ENCODE measurements at regions not wholly inside any gene's neighbourhood (a gene's known extent, or its start where the extent isn't known, plus 50 kb on each side); places are given as distances from the start of the nearest gene placed in this dataset.

DNA sequence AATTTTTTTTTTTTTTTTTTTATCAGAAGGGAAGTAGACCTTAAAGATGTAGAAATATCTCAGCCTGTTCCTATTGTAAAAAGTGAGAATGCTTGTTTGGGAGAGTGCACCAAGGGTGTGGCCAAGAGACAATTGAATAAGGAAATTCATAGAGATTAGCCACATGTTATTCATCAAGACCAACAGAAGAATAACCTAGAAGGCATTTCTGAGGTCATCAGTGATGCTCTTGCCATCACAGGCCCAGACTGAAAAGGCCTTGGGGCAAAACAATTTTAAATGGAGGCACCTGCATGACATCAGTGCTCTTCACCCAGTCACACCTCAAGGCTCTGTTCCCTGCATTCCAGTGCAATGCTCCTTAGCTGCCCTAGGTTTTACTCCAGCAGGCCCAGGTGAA is 2043.3 kb upstream of the PIK3C3 start:
- Histone ChIP-seq H3K4me3 (ENCODE audit: low read length in 2 of 2) (no peak overlapping the region), H3K36me3 (ENCODE audit: control insufficient read depth in 2 of 2, insufficient read depth in 2 of 2, low read length in 2 of 2) (no peaks in the 10 kb centered on the region), H3K27ac (ENCODE audit: low read depth in 2 of 2, low read length in 2 of 2) (no peak overlapping the region), H3K27me3 (ENCODE audit: control insufficient read depth in 2 of 2, insufficient read depth in 2 of 2, low read length in 2 of 2) (no peaks in the 10 kb centered on the region), H3K9me3 (ENCODE audit: control insufficient read depth in 2 of 2, low read length in 2 of 2) (peaks cover 0 to 2% of the 10 kb centered on the region in 2 donors), H3K9ac (ENCODE audit: low read depth in 1 of 2, low read length in 2 of 2) (no peak overlapping the region), H3K4me1 (ENCODE audit: control insufficient read depth in 2 of 2, insufficient read depth in 2 of 2, low read length in 2 of 2) (no peaks in the 10 kb centered on the region)

DNA sequence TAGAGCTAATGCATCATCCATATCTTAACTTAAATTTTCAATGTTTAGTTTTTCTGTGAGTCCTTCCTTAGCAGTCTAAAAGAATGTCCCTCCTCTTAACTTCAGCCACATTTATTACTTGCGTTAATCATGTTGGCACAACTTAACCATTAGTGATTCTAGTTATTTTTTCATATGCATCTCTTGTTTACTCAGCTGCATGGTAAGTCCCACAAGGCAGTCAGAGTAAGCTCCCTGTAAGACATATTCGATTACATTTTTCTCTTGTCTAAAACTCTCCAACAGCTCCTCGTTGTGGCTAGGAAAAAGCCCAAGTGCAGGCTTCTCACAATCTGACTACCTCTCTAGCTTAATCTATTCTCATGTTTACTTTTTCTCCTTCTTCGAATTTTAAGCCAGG is 2045.3 kb upstream of the PIK3C3 start:
- Histone ChIP-seq H3K27me3 (ENCODE audit: control insufficient read depth in 2 of 2, insufficient read depth in 2 of 2, low read length in 2 of 2) (no peaks in the 10 kb centered on the region), H3K9me3 (ENCODE audit: control insufficient read depth in 2 of 2, low read length in 2 of 2) (peaks cover 0 to 2% of the 10 kb centered on the region in 2 donors), H3K4me1 (ENCODE audit: control insufficient read depth in 2 of 2, insufficient read depth in 2 of 2, low read length in 2 of 2) (no peaks in the 10 kb centered on the region), H3K27ac (ENCODE audit: low read depth in 2 of 2, low read length in 2 of 2) (no peak overlapping the region), H3K36me3 (ENCODE audit: control insufficient read depth in 2 of 2, insufficient read depth in 2 of 2, low read length in 2 of 2) (no peaks in the 10 kb centered on the region), H3K4me3 (ENCODE audit: low read length in 2 of 2) (no peak overlapping the region), H3K9ac (ENCODE audit: low read depth in 1 of 2, low read length in 2 of 2) (no peak overlapping the region)

DNA sequence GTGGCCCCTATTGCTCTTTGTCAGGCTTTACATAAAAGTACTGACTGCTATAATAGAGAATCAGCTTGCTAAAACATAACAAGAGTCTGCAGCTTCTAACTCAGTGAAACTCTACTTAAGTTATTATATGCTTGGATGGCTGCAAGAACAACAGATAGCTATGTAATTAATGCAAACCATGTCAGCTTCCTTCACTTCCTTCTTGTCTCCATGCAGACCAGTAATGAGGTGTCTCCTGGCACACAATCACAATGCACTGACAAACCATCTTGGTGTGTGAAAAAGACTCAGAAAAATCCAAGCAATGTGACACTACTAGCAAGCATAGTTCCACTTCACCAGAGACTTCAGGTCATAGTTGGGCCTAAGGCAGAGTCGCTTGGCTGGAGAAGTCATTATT is 2068.9 kb upstream of the PIK3C3 start:
- Histone ChIP-seq H3K27ac (ENCODE audit: low read depth in 2 of 2, low read length in 2 of 2) (no peak overlapping the region), H3K9ac (ENCODE audit: low read depth in 1 of 2, low read length in 2 of 2) (no peak overlapping the region)

DNA sequence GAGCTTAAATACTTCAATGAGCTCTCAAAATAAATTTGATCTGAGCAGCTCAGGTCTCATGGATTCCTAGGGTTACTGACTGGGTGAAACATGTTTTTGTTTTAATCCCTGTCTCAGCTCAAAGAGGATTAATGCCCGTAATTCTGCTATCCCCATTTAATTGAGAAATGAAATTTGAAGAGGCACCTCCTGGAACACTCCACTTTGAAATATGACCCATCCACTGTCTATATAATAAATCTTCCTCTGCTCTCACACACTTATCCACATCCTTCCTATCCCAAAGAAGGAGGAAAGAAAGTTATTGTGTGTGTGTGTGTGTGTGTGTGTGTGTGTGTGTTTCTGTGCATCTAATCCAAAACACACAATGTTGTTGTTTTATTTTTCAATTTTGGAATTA is 2082.4 kb upstream of the PIK3C3 start:
- Histone ChIP-seq H3K4me3 (ENCODE audit: low read length in 2 of 2) (no peak overlapping the region), H3K36me3 (ENCODE audit: control insufficient read depth in 2 of 2, insufficient read depth in 2 of 2, low read length in 2 of 2) (no peaks in the 10 kb centered on the region), H3K27ac (ENCODE audit: low read depth in 2 of 2, low read length in 2 of 2) (no peak overlapping the region), H3K9me3 (ENCODE audit: control insufficient read depth in 2 of 2, low read length in 2 of 2) (no peaks in the 10 kb centered on the region), H3K4me1 (ENCODE audit: control insufficient read depth in 2 of 2, insufficient read depth in 2 of 2, low read length in 2 of 2) (no peaks in the 10 kb centered on the region), H3K27me3 (ENCODE audit: control insufficient read depth in 2 of 2, insufficient read depth in 2 of 2, low read length in 2 of 2) (no peaks in the 10 kb centered on the region), H3K9ac (ENCODE audit: low read depth in 1 of 2, low read length in 2 of 2) (no peak overlapping the region)

More for the DNA sequence above, 2068.9 kb upstream of the PIK3C3 start:
- H3K9me3 ChIP-seq (ENCODE audit: control insufficient read depth in 2 of 2, low read length in 2 of 2) = no peaks in the 10 kb centered on the region
- H3K4me3 ChIP-seq (ENCODE audit: low read length in 2 of 2) = no peak overlapping the region
- H3K4me1 ChIP-seq (ENCODE audit: control insufficient read depth in 2 of 2, insufficient read depth in 2 of 2, low read length in 2 of 2) = no peaks in the 10 kb centered on the region
- no peaks in the 10 kb centered on the region for H3K36me3 ChIP-seq (ENCODE audit: control insufficient read depth in 2 of 2, insufficient read depth in 2 of 2, low read length in 2 of 2)
- H3K27me3 ChIP-seq (ENCODE audit: control insufficient read depth in 2 of 2, insufficient read depth in 2 of 2, low read length in 2 of 2) = no peaks in the 10 kb centered on the region

- Histone ChIP-seq H3K27ac (ENCODE audit: low read depth in 2 of 2, low read length in 2 of 2) (no peak overlapping the region), H3K4me1 (ENCODE audit: control insufficient read depth in 2 of 2, insufficient read depth in 2 of 2, low read length in 2 of 2) (no peaks in the 10 kb centered on the region), H3K27me3 (ENCODE audit: control insufficient read depth in 2 of 2, insufficient read depth in 2 of 2, low read length in 2 of 2) (no peaks in the 10 kb centered on the region), H3K9me3 (ENCODE audit: control insufficient read depth in 2 of 2, low read length in 2 of 2) (no peaks in the 10 kb centered on the region), H3K36me3 (ENCODE audit: control insufficient read depth in 2 of 2, insufficient read depth in 2 of 2, low read length in 2 of 2) (no peaks in the 10 kb centered on the region), H3K9ac (ENCODE audit: low read depth in 1 of 2, low read length in 2 of 2) (no peak overlapping the region), H3K4me3 (ENCODE audit: low read length in 2 of 2) (no peak overlapping the region)
Observed at GRCh38 chr18:39871961-39872360, 2083.1 kb upstream of the PIK3C3 start.

DNA sequence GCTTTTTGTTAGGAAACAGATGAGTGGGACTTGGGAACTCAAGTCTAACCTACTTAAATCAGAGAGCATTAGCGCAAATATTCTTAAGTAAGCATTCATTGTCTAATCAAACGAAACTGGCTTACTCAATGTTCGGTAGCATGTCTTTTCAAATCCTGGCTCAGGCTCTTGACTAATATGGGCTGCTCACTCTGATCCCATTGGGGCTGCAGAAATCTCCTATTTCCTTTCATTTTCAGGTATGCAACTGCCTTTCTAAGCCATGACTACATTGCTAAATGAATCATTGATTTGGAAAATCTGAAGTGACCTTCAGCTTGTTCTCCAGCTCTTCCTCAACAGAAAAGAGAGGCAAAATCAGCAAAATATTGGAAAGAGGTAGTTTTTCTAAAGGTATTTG is 2084.4 kb upstream of the PIK3C3 start:
- H3K9ac ChIP-seq (ENCODE audit: low read depth in 1 of 2, low read length in 2 of 2) = no peak overlapping the region
- H3K27me3 ChIP-seq (ENCODE audit: control insufficient read depth in 2 of 2, insufficient read depth in 2 of 2, low read length in 2 of 2) = no peaks in the 10 kb centered on the region
- no peaks in the 10 kb centered on the region for H3K4me1 ChIP-seq (ENCODE audit: control insufficient read depth in 2 of 2, insufficient read depth in 2 of 2, low read length in 2 of 2)

DNA sequence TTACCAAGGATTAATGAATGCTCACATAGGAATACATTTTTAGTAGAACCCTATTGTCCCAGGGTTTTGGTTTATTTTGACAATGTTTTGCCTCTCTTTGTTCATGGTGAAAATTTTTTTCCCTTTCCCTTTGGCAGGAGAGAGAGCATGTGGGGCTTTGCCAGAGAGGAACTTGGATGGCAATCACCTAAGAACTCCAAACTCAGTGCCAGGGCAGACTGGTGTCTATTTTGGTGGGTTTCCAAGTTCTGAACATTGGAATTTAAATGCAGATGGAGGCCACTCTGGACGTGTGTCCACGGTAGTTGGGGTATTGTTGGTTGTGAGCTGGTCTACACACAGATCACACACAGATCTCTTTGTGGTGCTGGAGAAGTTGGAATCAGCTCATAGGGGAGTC is 2091.1 kb upstream of the PIK3C3 start:
- H3K27me3 ChIP-seq (ENCODE audit: control insufficient read depth in 2 of 2, insufficient read depth in 2 of 2, low read length in 2 of 2) = no peaks in the 10 kb centered on the region
- H3K4me1 ChIP-seq (ENCODE audit: control insufficient read depth in 2 of 2, insufficient read depth in 2 of 2, low read length in 2 of 2) = no peaks in the 10 kb centered on the region
- H3K27ac ChIP-seq (ENCODE audit: low read depth in 2 of 2, low read length in 2 of 2) = no peak overlapping the region

More for the DNA sequence above, 2084.4 kb upstream of the PIK3C3 start:
- no peaks in the 10 kb centered on the region for H3K9me3 ChIP-seq (ENCODE audit: control insufficient read depth in 2 of 2, low read length in 2 of 2)
- H3K27ac ChIP-seq (ENCODE audit: low read depth in 2 of 2, low read length in 2 of 2) = no peak overlapping the region
- H3K4me3 ChIP-seq (ENCODE audit: low read length in 2 of 2) = no peak overlapping the region
- no peaks in the 10 kb centered on the region for H3K36me3 ChIP-seq (ENCODE audit: control insufficient read depth in 2 of 2, insufficient read depth in 2 of 2, low read length in 2 of 2)

GRCh38 chr18:39862341-39862740 is 2092.7 kb upstream of the PIK3C3 start:
- no peaks in the 10 kb centered on the region for H3K27me3 ChIP-seq (ENCODE audit: control insufficient read depth in 2 of 2, insufficient read depth in 2 of 2, low read length in 2 of 2)
- H3K9me3 ChIP-seq (ENCODE audit: control insufficient read depth in 2 of 2, low read length in 2 of 2) = no peaks in the 10 kb centered on the region
- no peaks in the 10 kb centered on the region for H3K4me1 ChIP-seq (ENCODE audit: control insufficient read depth in 2 of 2, insufficient read depth in 2 of 2, low read length in 2 of 2)
- no peak overlapping the region for H3K9ac ChIP-seq (ENCODE audit: low read depth in 1 of 2, low read length in 2 of 2)
- H3K36me3 ChIP-seq (ENCODE audit: control insufficient read depth in 2 of 2, insufficient read depth in 2 of 2, low read length in 2 of 2) = no peaks in the 10 kb centered on the region
- no peak overlapping the region for H3K4me3 ChIP-seq (ENCODE audit: low read length in 2 of 2)
- H3K27ac ChIP-seq (ENCODE audit: low read depth in 2 of 2, low read length in 2 of 2) = no peak overlapping the region

More for the DNA sequence above, 2091.1 kb upstream of the PIK3C3 start:
- Histone ChIP-seq H3K9me3 (ENCODE audit: control insufficient read depth in 2 of 2, low read length in 2 of 2) (no peaks in the 10 kb centered on the region), H3K36me3 (ENCODE audit: control insufficient read depth in 2 of 2, insufficient read depth in 2 of 2, low read length in 2 of 2) (no peaks in the 10 kb centered on the region), H3K9ac (ENCODE audit: low read depth in 1 of 2, low read length in 2 of 2) (no peak overlapping the region), H3K4me3 (ENCODE audit: low read length in 2 of 2) (no peak overlapping the region)

DNA sequence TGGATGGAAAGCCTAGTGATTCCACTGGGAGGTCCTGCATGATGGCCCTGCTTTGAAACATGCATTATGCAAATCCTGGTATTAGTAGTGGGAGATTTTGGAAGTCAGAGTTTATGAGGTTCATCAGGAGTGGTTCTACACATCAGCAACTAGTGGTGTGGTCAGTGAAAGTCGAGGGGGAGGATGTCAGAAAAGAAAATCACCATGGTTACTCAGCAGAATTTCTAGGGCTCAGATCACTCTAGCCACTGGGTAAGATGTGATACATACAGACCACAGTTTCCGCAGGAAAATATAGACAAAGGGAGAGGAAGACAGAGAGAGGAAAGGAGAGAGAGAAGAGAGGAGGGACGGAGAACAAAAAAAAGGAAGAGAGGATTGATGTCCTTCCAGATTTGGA is 2100.7 kb upstream of the PIK3C3 start:
- H3K27me3 ChIP-seq (ENCODE audit: control insufficient read depth in 2 of 2, insufficient read depth in 2 of 2, low read length in 2 of 2) = no peaks in the 10 kb centered on the region
- no peak overlapping the region for H3K9ac ChIP-seq (ENCODE audit: low read depth in 1 of 2, low read length in 2 of 2)
- no peak overlapping the region for H3K27ac ChIP-seq (ENCODE audit: low read depth in 2 of 2, low read length in 2 of 2)
- H3K4me3 ChIP-seq (ENCODE audit: low read length in 2 of 2) = no peak overlapping the region
- no peaks in the 10 kb centered on the region for H3K36me3 ChIP-seq (ENCODE audit: control insufficient read depth in 2 of 2, insufficient read depth in 2 of 2, low read length in 2 of 2)
- no peaks in the 10 kb centered on the region for H3K4me1 ChIP-seq (ENCODE audit: control insufficient read depth in 2 of 2, insufficient read depth in 2 of 2, low read length in 2 of 2)
- H3K9me3 ChIP-seq (ENCODE audit: control insufficient read depth in 2 of 2, low read length in 2 of 2) = no peaks in the 10 kb centered on the region

DNA sequence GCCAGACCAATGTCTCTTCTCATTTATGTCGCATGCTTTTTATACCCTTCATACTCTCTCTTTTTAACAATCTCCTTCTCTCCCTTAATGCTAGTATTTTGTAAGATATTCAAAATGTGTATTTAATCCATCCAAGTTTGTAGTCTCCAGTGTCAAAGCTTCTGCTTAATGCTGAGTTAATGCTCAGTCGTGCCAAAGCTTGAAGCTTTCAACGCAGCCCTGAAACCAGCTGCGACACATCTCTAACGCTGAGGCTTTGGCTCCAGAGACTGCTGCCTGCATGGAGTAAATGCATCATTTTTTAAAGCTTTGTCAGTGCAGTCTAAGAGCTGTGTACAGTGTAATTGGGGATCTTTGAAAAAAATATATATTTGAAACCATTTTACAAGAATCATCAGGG is 2108.8 kb upstream of the PIK3C3 start:
- no peak overlapping the region for H3K27ac ChIP-seq (ENCODE audit: low read depth in 2 of 2, low read length in 2 of 2)

DNA sequence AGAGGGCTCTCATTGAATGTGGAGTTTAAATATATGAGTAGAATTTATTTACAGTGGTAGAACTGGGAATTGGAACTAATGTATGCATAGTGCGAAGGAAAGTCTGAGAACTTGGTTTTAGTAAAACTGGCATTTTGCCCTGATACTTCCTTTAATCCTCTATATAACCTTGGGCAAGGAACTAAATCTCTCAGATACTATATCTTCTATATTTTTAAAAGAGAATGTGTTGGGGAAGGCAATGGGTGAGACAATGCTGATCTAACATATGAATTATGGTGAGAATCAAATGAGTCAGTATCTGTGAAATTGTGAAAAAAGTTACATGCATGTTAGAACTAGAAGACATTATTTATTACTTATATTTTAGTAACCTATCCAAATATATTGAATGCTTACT is 2109.4 kb upstream of the PIK3C3 start:
- no peaks in the 10 kb centered on the region for H3K9me3 ChIP-seq (ENCODE audit: control insufficient read depth in 2 of 2, low read length in 2 of 2)
- no peaks in the 10 kb centered on the region for H3K36me3 ChIP-seq (ENCODE audit: control insufficient read depth in 2 of 2, insufficient read depth in 2 of 2, low read length in 2 of 2)
- peaks cover 0 to 13% of the 10 kb centered on the region in 2 donors for H3K27me3 ChIP-seq (ENCODE audit: control insufficient read depth in 2 of 2, insufficient read depth in 2 of 2, low read length in 2 of 2)
- peaks cover 0 to 5% of the 10 kb centered on the region in 2 donors for H3K4me1 ChIP-seq (ENCODE audit: control insufficient read depth in 2 of 2, insufficient read depth in 2 of 2, low read length in 2 of 2)
- H3K27ac ChIP-seq (ENCODE audit: low read depth in 2 of 2, low read length in 2 of 2) = no peak overlapping the region
- no peak overlapping the region for H3K4me3 ChIP-seq (ENCODE audit: low read length in 2 of 2)
- H3K9ac ChIP-seq (ENCODE audit: low read depth in 1 of 2, low read length in 2 of 2) = no peak overlapping the region

More for the DNA sequence above, 2108.8 kb upstream of the PIK3C3 start:
- H3K36me3 ChIP-seq (ENCODE audit: control insufficient read depth in 2 of 2, insufficient read depth in 2 of 2, low read length in 2 of 2) = no peaks in the 10 kb centered on the region
- peaks cover 0 to 8% of the 10 kb centered on the region in 2 donors for H3K27me3 ChIP-seq (ENCODE audit: control insufficient read depth in 2 of 2, insufficient read depth in 2 of 2, low read length in 2 of 2)
- H3K9me3 ChIP-seq (ENCODE audit: control insufficient read depth in 2 of 2, low read length in 2 of 2) = no peaks in the 10 kb centered on the region
- H3K4me3 ChIP-seq (ENCODE audit: low read length in 2 of 2) = no peak overlapping the region
- H3K4me1 ChIP-seq (ENCODE audit: control insufficient read depth in 2 of 2, insufficient read depth in 2 of 2, low read length in 2 of 2) = peaks cover 0 to 3% of the 10 kb centered on the region in 2 donors
- no peak overlapping the region for H3K9ac ChIP-seq (ENCODE audit: low read depth in 1 of 2, low read length in 2 of 2)
